Astrocyte (in vitro differentiated cells and primary cell): ENCODE measurements at regions not wholly inside any gene's neighbourhood (a gene's known extent, or its start where the extent isn't known, plus 50 kb on each side); places are given as distances from the start of the nearest gene placed in this dataset. TPM values are rescaled to one million over a fixed set of nuclear protein-coding genes. Genes with fewer than 3 reads are reported as not detected.
"Not testable (repeated sequence)": the region's sequence is repeated elsewhere in the genome, so short reads cannot be mapped to it uniquely, and the experiment has no call there.

Experiments
- DNase-seq: peaks from one replicate; pipeline ENCODE4 v3.0.0-alpha.2; 2010; ENCODE audit warnings: low read depth
- FAIRE-seq: peaks from 2 replicates; lab custom pipeline; 2011; peaks lifted over from hg19 to GRCh38; lab: Jason Lieb, UNC
- H2AFZ ChIP-seq: 2 replicates; pipeline ENCODE4 v1.6.0; 2012; ENCODE audit warnings: low read depth, low read length, inconsistent platforms
- H3K27ac ChIP-seq: 2 replicates; pipeline ENCODE4 v1.5.1; 2011; ENCODE audit warnings: low read depth, low read length, inconsistent platforms
- H3K27me3 ChIP-seq: 2 replicates; pipeline ENCODE4 v1.6.0; 2011; ENCODE audit warnings: low read length, inconsistent platforms; ENCODE audit not compliant: insufficient read depth
- H3K36me3 ChIP-seq: 2 replicates; pipeline ENCODE4 v1.5.1; 2011; ENCODE audit warnings: low read length, inconsistent platforms; ENCODE audit not compliant: insufficient read depth
- H3K4me1 ChIP-seq: 2 replicates; pipeline ENCODE4 v1.5.1; 2011; ENCODE audit warnings: low read length, inconsistent platforms; ENCODE audit not compliant: insufficient read depth
- H3K4me2 ChIP-seq: 2 replicates; pipeline ENCODE4 v1.6.0; 2012; ENCODE audit warnings: low read length, inconsistent platforms
- H3K4me3 ChIP-seq: 2 replicates; pipeline ENCODE4 v1.5.1; 2011; ENCODE audit warnings: low read depth, mild to moderate bottlenecking, low read length, inconsistent platforms; ENCODE audit not compliant: insufficient read depth
- H3K79me2 ChIP-seq: 2 replicates; pipeline ENCODE4 v1.6.0; 2012; ENCODE audit warnings: mild to moderate bottlenecking, low read length, inconsistent platforms; ENCODE audit not compliant: insufficient read depth
- H3K9ac ChIP-seq: 2 replicates; pipeline ENCODE4 v1.6.0; 2012; ENCODE audit warnings: mild to moderate bottlenecking, low read length, inconsistent platforms
- H3K9me3 ChIP-seq: 2 replicates; pipeline ENCODE4 v1.5.1; 2012; ENCODE audit warnings: low read depth, mild to moderate bottlenecking, low read length, inconsistent platforms; ENCODE audit not compliant: insufficient read depth
- H4K20me1 ChIP-seq: 2 replicates; pipeline ENCODE4 v1.6.0; 2012; ENCODE audit warnings: low read length, inconsistent platforms; ENCODE audit not compliant: insufficient read depth
- H3K27ac Mint-ChIP-seq: one replicate; pipeline ENCODE4 v1.8.0; 2021; ENCODE audit warnings: mild to moderate bottlenecking, mixed read lengths; ENCODE audit not compliant: unreplicated experiment
- H3K27me3 Mint-ChIP-seq: one replicate; pipeline ENCODE4 v1.8.0; 2021; ENCODE audit warnings: low read depth, mixed read lengths; ENCODE audit not compliant: unreplicated experiment
- H3K36me3 Mint-ChIP-seq: one replicate; pipeline ENCODE4 v1.8.0; 2021; ENCODE audit warnings: low read depth, mixed read lengths; ENCODE audit not compliant: unreplicated experiment
- H3K4me1 Mint-ChIP-seq: one replicate; pipeline ENCODE4 v1.8.0; 2021; ENCODE audit warnings: low read depth, mixed read lengths; ENCODE audit not compliant: unreplicated experiment
- H3K4me3 Mint-ChIP-seq: one replicate; pipeline ENCODE4 v1.8.0; 2021; ENCODE audit warnings: mild to moderate bottlenecking, moderate library complexity, mixed read lengths; ENCODE audit not compliant: unreplicated experiment
- H3K9me3 Mint-ChIP-seq: one replicate; pipeline ENCODE4 v1.8.0; 2021; ENCODE audit warnings: mild to moderate bottlenecking, mixed read lengths; ENCODE audit not compliant: unreplicated experiment
- EZH2 ChIP-seq: IDR thresholded peaks from 2 replicates; pipeline ENCODE4 v1.6.1; 2012; ENCODE audit warnings: mild to moderate bottlenecking, low read length, inconsistent platforms; ENCODE audit not compliant: insufficient read depth
- microRNA-seq: library from miRNA; unstranded; fragments of <30 nt; microRNA quantifications from one replicate; pipeline ENCODE4 v1.2.0, GENCODE V29; 2020
- TF ChIP-seq, protein P1 (sequence below): IDR thresholded peaks from 2 replicates; pipeline ENCODE4 v1.5.1; 2011; ENCODE audit warnings: low read depth, mild to moderate bottlenecking, inconsistent platforms, low read length, moderate library complexity; ENCODE audit not compliant: insufficient read depth

DNA sequence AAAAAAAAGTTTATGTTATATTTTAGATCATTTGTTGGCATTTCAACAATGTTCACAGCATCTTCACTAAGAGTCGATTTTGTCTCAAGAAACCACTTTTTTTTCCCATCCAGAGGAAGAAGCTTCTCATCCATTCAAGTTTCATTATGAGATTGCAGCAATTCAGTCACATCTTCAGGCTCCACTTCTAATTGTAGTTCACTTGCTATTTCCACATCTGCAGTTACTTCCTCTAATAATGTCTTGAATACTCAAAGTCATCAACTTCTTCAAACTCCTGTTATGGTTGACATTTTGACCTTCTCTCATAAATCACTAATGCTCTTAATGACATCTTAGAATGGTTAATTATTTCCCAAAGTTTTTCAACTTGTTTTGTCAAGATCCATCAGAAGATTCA is 61.3 kb upstream of the CHORDC1 start:
- no peak overlapping the region for H3K27ac Mint-ChIP-seq
- DNase-seq = no peak
- no peaks in the 10 kb centered on the region for H3K36me3 ChIP-seq
- H3K4me1 Mint-ChIP-seq = no peaks in the 10 kb centered on the region
- H3K27me3 ChIP-seq = no peaks in the 10 kb centered on the region
- H3K4me1 ChIP-seq = no peaks in the 10 kb centered on the region
- H3K4me2 ChIP-seq = no peak overlapping the region
- no peak overlapping the region for H3K9ac ChIP-seq
- H3K4me3 ChIP-seq = no peak overlapping the region
- H3K9me3 ChIP-seq = no peaks in the 10 kb centered on the region
- H2AFZ ChIP-seq = no peak overlapping the region
- peaks cover 2% of the 10 kb centered on the region for H3K9me3 Mint-ChIP-seq
- no peak overlapping the region for H3K4me3 Mint-ChIP-seq
- FAIRE-seq = no peak
- H3K36me3 Mint-ChIP-seq = no peaks in the 10 kb centered on the region
- H3K27ac ChIP-seq = no peak overlapping the region
- H4K20me1 ChIP-seq = no peaks in the 10 kb centered on the region
- no peaks in the 10 kb centered on the region for H3K27me3 Mint-ChIP-seq
- no peak for TF ChIP-seq EZH2
- TF ChIP-seq, protein P1, sequence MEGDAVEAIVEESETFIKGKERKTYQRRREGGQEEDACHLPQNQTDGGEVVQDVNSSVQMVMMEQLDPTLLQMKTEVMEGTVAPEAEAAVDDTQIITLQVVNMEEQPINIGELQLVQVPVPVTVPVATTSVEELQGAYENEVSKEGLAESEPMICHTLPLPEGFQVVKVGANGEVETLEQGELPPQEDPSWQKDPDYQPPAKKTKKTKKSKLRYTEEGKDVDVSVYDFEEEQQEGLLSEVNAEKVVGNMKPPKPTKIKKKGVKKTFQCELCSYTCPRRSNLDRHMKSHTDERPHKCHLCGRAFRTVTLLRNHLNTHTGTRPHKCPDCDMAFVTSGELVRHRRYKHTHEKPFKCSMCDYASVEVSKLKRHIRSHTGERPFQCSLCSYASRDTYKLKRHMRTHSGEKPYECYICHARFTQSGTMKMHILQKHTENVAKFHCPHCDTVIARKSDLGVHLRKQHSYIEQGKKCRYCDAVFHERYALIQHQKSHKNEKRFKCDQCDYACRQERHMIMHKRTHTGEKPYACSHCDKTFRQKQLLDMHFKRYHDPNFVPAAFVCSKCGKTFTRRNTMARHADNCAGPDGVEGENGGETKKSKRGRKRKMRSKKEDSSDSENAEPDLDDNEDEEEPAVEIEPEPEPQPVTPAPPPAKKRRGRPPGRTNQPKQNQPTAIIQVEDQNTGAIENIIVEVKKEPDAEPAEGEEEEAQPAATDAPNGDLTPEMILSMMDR = no peak
- no peaks in the 10 kb centered on the region for H3K79me2 ChIP-seq

DNA sequence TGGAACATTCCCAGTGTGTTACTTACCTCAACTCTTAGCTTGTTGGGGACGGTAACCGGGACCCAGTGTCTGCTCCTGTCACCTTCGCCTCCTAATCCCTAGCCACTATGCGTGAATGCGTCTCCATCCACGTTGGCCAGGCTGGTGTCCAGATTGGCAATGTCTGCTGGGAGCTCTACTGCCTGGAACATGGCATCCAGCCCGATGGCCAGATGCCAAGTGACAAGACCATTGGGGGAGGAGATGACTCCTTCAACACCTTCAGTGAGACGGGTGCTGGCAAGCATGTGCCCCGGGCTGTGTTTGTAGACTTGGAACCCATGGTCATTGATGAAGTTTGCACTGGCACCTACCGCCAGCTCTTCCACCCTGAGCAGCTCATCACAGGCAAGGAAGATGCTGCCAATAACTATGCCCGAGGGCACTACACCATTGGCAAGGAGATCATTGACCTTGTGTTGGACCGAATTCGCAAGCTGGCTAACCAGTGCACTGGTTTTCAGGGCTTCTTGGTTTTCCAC is 59.8 kb upstream of the CHORDC1 start:
- not testable (repeated sequence) for H3K4me3 ChIP-seq, H3K27ac Mint-ChIP-seq, H4K20me1 ChIP-seq, H3K4me1 ChIP-seq, H3K27me3 Mint-ChIP-seq, H3K9me3 Mint-ChIP-seq, H3K4me2 ChIP-seq, FAIRE-seq, H3K36me3 ChIP-seq, H3K27ac ChIP-seq, H3K9ac ChIP-seq, DNase-seq, H3K27me3 ChIP-seq, H3K4me1 Mint-ChIP-seq, H3K36me3 Mint-ChIP-seq, H3K79me2 ChIP-seq, H2AFZ ChIP-seq, H3K9me3 ChIP-seq, H3K4me3 Mint-ChIP-seq

DNA sequence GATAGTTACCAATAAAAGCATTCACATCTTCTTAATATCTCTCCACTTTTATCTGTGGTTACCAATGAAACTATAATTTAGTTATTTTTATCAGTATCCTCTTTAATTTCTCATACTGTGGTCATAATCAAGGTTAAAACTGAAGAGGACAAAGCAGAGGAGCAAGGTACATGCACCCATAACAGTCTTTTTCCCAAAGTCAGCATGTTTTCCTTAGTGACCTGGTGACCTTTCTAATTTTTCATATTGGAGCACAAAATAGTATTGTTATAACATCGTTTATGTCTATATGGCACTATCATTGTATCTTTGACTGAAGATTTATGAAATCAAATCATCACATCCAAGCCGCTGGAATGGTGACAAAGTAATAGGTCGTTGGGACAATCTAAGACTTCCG is 51.5 kb upstream of the CHORDC1 start:
- H3K4me3 ChIP-seq = no peak overlapping the region
- DNase-seq = no peak
- Mint-ChIP-seq H3K4me1 (no peaks in the 10 kb centered on the region), H3K36me3 (no peaks in the 10 kb centered on the region), H3K4me3 (no peak overlapping the region), H3K9me3 (no peaks in the 10 kb centered on the region), H3K27me3 (no peaks in the 10 kb centered on the region), H3K27ac (no peak overlapping the region)
- H3K9me3 ChIP-seq = no peaks in the 10 kb centered on the region
- TF ChIP-seq, protein P1 = no peak
- TF ChIP-seq EZH2 = no peak
- no peaks in the 10 kb centered on the region for H3K27me3 ChIP-seq
- no peak for FAIRE-seq
- H3K9ac ChIP-seq = no peak overlapping the region
- no peaks in the 10 kb centered on the region for H3K36me3 ChIP-seq
- H2AFZ ChIP-seq = no peak overlapping the region
- no peaks in the 10 kb centered on the region for H4K20me1 ChIP-seq
- H3K4me2 ChIP-seq = no peak overlapping the region
- no peak overlapping the region for H3K27ac ChIP-seq
- no peaks in the 10 kb centered on the region for H3K4me1 ChIP-seq
- no peaks in the 10 kb centered on the region for H3K79me2 ChIP-seq

Small RNA genes in the stretch of these regions (microRNA-seq; reads per million reads assigned to microRNA genes)
- gene MIR1261 (not detected), gene MIR4490 (not detected)
